ENCODE measurements at regions not wholly inside any gene's neighbourhood (a gene's known extent, or its start where the extent isn't known, plus 50 kb on each side); places are given as distances from the start of the nearest gene placed in this dataset.

- H3K4me3 ChIP-seq (ENCODE audit: low read length) = no peak overlapping the region
- no peak for DNase-seq (ENCODE audit: low read depth)
- no peak overlapping the region for H3K9ac ChIP-seq (ENCODE audit: low read length)
- no peaks in the 10 kb centered on the region for H3K27me3 ChIP-seq (replicated peaks; ENCODE audit: control insufficient read depth, insufficient read depth, low read length)
- peaks cover 2% of the 10 kb centered on the region for H3K9me3 ChIP-seq (ENCODE audit: control insufficient read depth, low read length)
- no peaks in the 10 kb centered on the region for H3K4me1 ChIP-seq (ENCODE audit: control insufficient read depth, insufficient read depth, low read length)
- H3K36me3 ChIP-seq (ENCODE audit: control insufficient read depth, insufficient read depth, low read length, severe bottlenecking) = no peaks in the 10 kb centered on the region
These were observed 539.7 kb downstream of the GATA3 start for GRCh38 chr10:8594176-8594575.

- Histone ChIP-seq H3K36me3 (ENCODE audit: control insufficient read depth, insufficient read depth, low read length, severe bottlenecking) (no peaks in the 10 kb centered on the region), H3K27me3 (replicated peaks; ENCODE audit: control insufficient read depth, insufficient read depth, low read length) (no peaks in the 10 kb centered on the region), H3K9ac (ENCODE audit: low read length) (no peak overlapping the region), H3K4me3 (ENCODE audit: low read length) (no peak overlapping the region), H3K9me3 (ENCODE audit: control insufficient read depth, low read length) (peaks cover 2% of the 10 kb centered on the region), H3K4me1 (ENCODE audit: control insufficient read depth, insufficient read depth, low read length) (no peaks in the 10 kb centered on the region)
- no peak for DNase-seq (ENCODE audit: low read depth)
These were observed 540.2 kb downstream of the GATA3 start for GRCh38 chr10:8594711-8595110.

- Histone ChIP-seq H3K27me3 (replicated peaks; ENCODE audit: control insufficient read depth, insufficient read depth, low read length) (no peaks in the 10 kb centered on the region), H3K36me3 (ENCODE audit: control insufficient read depth, insufficient read depth, low read length, severe bottlenecking) (no peaks in the 10 kb centered on the region), H3K4me3 (ENCODE audit: low read length) (no peak overlapping the region), H3K4me1 (ENCODE audit: control insufficient read depth, insufficient read depth, low read length) (no peaks in the 10 kb centered on the region), H3K9me3 (ENCODE audit: control insufficient read depth, low read length) (peaks cover 2% of the 10 kb centered on the region), H3K9ac (ENCODE audit: low read length) (no peak overlapping the region)
- DNase-seq (ENCODE audit: low read depth) = no peak
These were observed 540.7 kb downstream of the GATA3 start for GRCh38 chr10:8595140-8595539.

GRCh38 chr10:8596929-8597472 lies 542.5 kb downstream of the GATA3 start:
- no peaks in the 10 kb centered on the region for H3K4me1 ChIP-seq (ENCODE audit: control insufficient read depth, insufficient read depth, low read length)
- DNase-seq (ENCODE audit: low read depth) = no peak
- H3K36me3 ChIP-seq (ENCODE audit: control insufficient read depth, insufficient read depth, low read length, severe bottlenecking) = no peaks in the 10 kb centered on the region
- H3K27me3 ChIP-seq (replicated peaks; ENCODE audit: control insufficient read depth, insufficient read depth, low read length) = no peaks in the 10 kb centered on the region
- no peaks in the 10 kb centered on the region for H3K9me3 ChIP-seq (ENCODE audit: control insufficient read depth, low read length)
- no peak overlapping the region for H3K4me3 ChIP-seq (ENCODE audit: low read length)
- no peak overlapping the region for H3K9ac ChIP-seq (ENCODE audit: low read length)

- Histone ChIP-seq H3K27me3 (replicated peaks; ENCODE audit: control insufficient read depth, insufficient read depth, low read length) (no peaks in the 10 kb centered on the region), H3K9ac (ENCODE audit: low read length) (no peak overlapping the region), H3K4me3 (ENCODE audit: low read length) (no peak overlapping the region), H3K36me3 (ENCODE audit: control insufficient read depth, insufficient read depth, low read length, severe bottlenecking) (no peaks in the 10 kb centered on the region), H3K4me1 (ENCODE audit: control insufficient read depth, insufficient read depth, low read length) (no peaks in the 10 kb centered on the region), H3K9me3 (ENCODE audit: control insufficient read depth, low read length) (peaks cover 3% of the 10 kb centered on the region)
- no peak for DNase-seq (ENCODE audit: low read depth)
These were observed 545.7 kb downstream of the GATA3 start for GRCh38 chr10:8600192-8600591.

GRCh38 chr10:8602821-8603220 lies 548.3 kb downstream of the GATA3 start:
- H3K27me3 ChIP-seq (replicated peaks; ENCODE audit: control insufficient read depth, insufficient read depth, low read length) = no peaks in the 10 kb centered on the region
- no peaks in the 10 kb centered on the region for H3K36me3 ChIP-seq (ENCODE audit: control insufficient read depth, insufficient read depth, low read length, severe bottlenecking)
- DNase-seq (ENCODE audit: low read depth) = no peak
- no peaks in the 10 kb centered on the region for H3K4me1 ChIP-seq (ENCODE audit: control insufficient read depth, insufficient read depth, low read length)
- no peak overlapping the region for H3K4me3 ChIP-seq (ENCODE audit: low read length)
- no peak overlapping the region for H3K9ac ChIP-seq (ENCODE audit: low read length)
- H3K9me3 ChIP-seq (ENCODE audit: control insufficient read depth, low read length) = peaks cover 15% of the 10 kb centered on the region

GRCh38 chr10:8614054-8614565 lies 559.6 kb downstream of the GATA3 start:
- no peaks in the 10 kb centered on the region for H3K36me3 ChIP-seq (ENCODE audit: control insufficient read depth, insufficient read depth, low read length, severe bottlenecking)
- H3K27me3 ChIP-seq (replicated peaks; ENCODE audit: control insufficient read depth, insufficient read depth, low read length) = no peaks in the 10 kb centered on the region
- peaks cover under 1% of the 10 kb centered on the region for H3K9me3 ChIP-seq (ENCODE audit: control insufficient read depth, low read length)
- no peak overlapping the region for H3K9ac ChIP-seq (ENCODE audit: low read length)
- no peak overlapping the region for H3K4me3 ChIP-seq (ENCODE audit: low read length)
- H3K4me1 ChIP-seq (ENCODE audit: control insufficient read depth, insufficient read depth, low read length) = no peaks in the 10 kb centered on the region
- DNase-seq (ENCODE audit: low read depth) = no peak

- DNase-seq (ENCODE audit: low read depth) = no peak
- Histone ChIP-seq H3K9ac (ENCODE audit: low read length) (no peak overlapping the region), H3K27me3 (replicated peaks; ENCODE audit: control insufficient read depth, insufficient read depth, low read length) (no peaks in the 10 kb centered on the region), H3K4me3 (ENCODE audit: low read length) (no peak overlapping the region), H3K36me3 (ENCODE audit: control insufficient read depth, insufficient read depth, low read length, severe bottlenecking) (no peaks in the 10 kb centered on the region), H3K9me3 (ENCODE audit: control insufficient read depth, low read length) (no peaks in the 10 kb centered on the region), H3K4me1 (ENCODE audit: control insufficient read depth, insufficient read depth, low read length) (no peaks in the 10 kb centered on the region)
These were observed 560.6 kb downstream of the GATA3 start for GRCh38 chr10:8615118-8615517.

GRCh38 chr10:8616166-8616565 lies 561.7 kb downstream of the GATA3 start:
- H3K36me3 ChIP-seq (ENCODE audit: control insufficient read depth, insufficient read depth, low read length, severe bottlenecking) = no peaks in the 10 kb centered on the region
- H3K27me3 ChIP-seq (replicated peaks; ENCODE audit: control insufficient read depth, insufficient read depth, low read length) = no peaks in the 10 kb centered on the region
- no peaks in the 10 kb centered on the region for H3K9me3 ChIP-seq (ENCODE audit: control insufficient read depth, low read length)
- no peak for DNase-seq (ENCODE audit: low read depth)
- no peak overlapping the region for H3K9ac ChIP-seq (ENCODE audit: low read length)
- no peaks in the 10 kb centered on the region for H3K4me1 ChIP-seq (ENCODE audit: control insufficient read depth, insufficient read depth, low read length)
- H3K4me3 ChIP-seq (ENCODE audit: low read length) = no peak overlapping the region

- H3K4me1 ChIP-seq (ENCODE audit: control insufficient read depth, insufficient read depth, low read length) = no peaks in the 10 kb centered on the region
- H3K27me3 ChIP-seq (replicated peaks; ENCODE audit: control insufficient read depth, insufficient read depth, low read length) = no peaks in the 10 kb centered on the region
- H3K9ac ChIP-seq (ENCODE audit: low read length) = no peak overlapping the region
- DNase-seq (ENCODE audit: low read depth) = no peak
- H3K4me3 ChIP-seq (ENCODE audit: low read length) = no peak overlapping the region
- no peaks in the 10 kb centered on the region for H3K9me3 ChIP-seq (ENCODE audit: control insufficient read depth, low read length)
- H3K36me3 ChIP-seq (ENCODE audit: control insufficient read depth, insufficient read depth, low read length, severe bottlenecking) = no peaks in the 10 kb centered on the region
These were observed 563.3 kb downstream of the GATA3 start for GRCh38 chr10:8617792-8618191.

GRCh38 chr10:8618834-8619233 lies 564.3 kb downstream of the GATA3 start:
- no peak overlapping the region for H3K9ac ChIP-seq (ENCODE audit: low read length)
- H3K9me3 ChIP-seq (ENCODE audit: control insufficient read depth, low read length) = no peaks in the 10 kb centered on the region
- no peaks in the 10 kb centered on the region for H3K4me1 ChIP-seq (ENCODE audit: control insufficient read depth, insufficient read depth, low read length)
- no peaks in the 10 kb centered on the region for H3K27me3 ChIP-seq (replicated peaks; ENCODE audit: control insufficient read depth, insufficient read depth, low read length)
- H3K4me3 ChIP-seq (ENCODE audit: low read length) = no peak overlapping the region
- DNase-seq (ENCODE audit: low read depth) = no peak
- no peaks in the 10 kb centered on the region for H3K36me3 ChIP-seq (ENCODE audit: control insufficient read depth, insufficient read depth, low read length, severe bottlenecking)

- no peak overlapping the region for H3K9ac ChIP-seq (ENCODE audit: low read length)
- DNase-seq (ENCODE audit: low read depth) = no peak
- no peaks in the 10 kb centered on the region for H3K27me3 ChIP-seq (replicated peaks; ENCODE audit: control insufficient read depth, insufficient read depth, low read length)
- no peaks in the 10 kb centered on the region for H3K36me3 ChIP-seq (ENCODE audit: control insufficient read depth, insufficient read depth, low read length, severe bottlenecking)
- no peak overlapping the region for H3K4me3 ChIP-seq (ENCODE audit: low read length)
- no peaks in the 10 kb centered on the region for H3K4me1 ChIP-seq (ENCODE audit: control insufficient read depth, insufficient read depth, low read length)
- no peaks in the 10 kb centered on the region for H3K9me3 ChIP-seq (ENCODE audit: control insufficient read depth, low read length)
These were observed 573.9 kb downstream of the GATA3 start for GRCh38 chr10:8628351-8628750.
